Neuronal stem cell (in vitro differentiated cells): ENCODE measurements at regions not wholly inside any gene's neighbourhood (a gene's known extent, or its start where the extent isn't known, plus 50 kb on each side); places are given as distances from the start of the nearest gene placed in this dataset.

ENCODE experiments used
- DNase-seq: peaks from one replicate; pipeline ENCODE4 v3.0.0-alpha.2; 2013; ENCODE audit warnings: low spot score
- H2AFZ ChIP-seq: one replicate; pipeline ENCODE4 v1.6.1; 2013; ENCODE audit warnings: mild to moderate bottlenecking, low read length, inconsistent platforms
- H2AK5ac ChIP-seq: 2 replicates; pipeline ENCODE4 v1.6.1; 2013; ENCODE audit warnings: low read depth, mild to moderate bottlenecking, inconsistent platforms, low read length, moderate library complexity, mixed read lengths
- H2BK120ac ChIP-seq: 2 replicates; pipeline ENCODE4 v1.6.1; 2013; ENCODE audit warnings: low read depth, mild to moderate bottlenecking, inconsistent platforms, low read length, moderate library complexity, mixed read lengths
- H2BK12ac ChIP-seq: one replicate; pipeline ENCODE4 v1.6.1; 2013; ENCODE audit warnings: low read length, inconsistent platforms
- H2BK15ac ChIP-seq: 2 replicates; pipeline ENCODE4 v1.6.1; 2013; ENCODE audit warnings: mild to moderate bottlenecking, low read length, inconsistent platforms, mixed read lengths
- H2BK5ac ChIP-seq: one replicate; pipeline ENCODE4 v1.6.1; 2013; ENCODE audit warnings: inconsistent platforms, mild to moderate bottlenecking, low read length, moderate library complexity
- H3K14ac ChIP-seq: one replicate; pipeline ENCODE4 v1.6.1; 2013; ENCODE audit warnings: low read length, inconsistent platforms
- H3K18ac ChIP-seq: 2 replicates; pipeline ENCODE4 v1.6.1; 2013; ENCODE audit warnings: low read length, inconsistent platforms
- H3K23ac ChIP-seq: 2 replicates; pipeline ENCODE4 v1.6.1; 2013; ENCODE audit warnings: low read depth, mild to moderate bottlenecking, mixed read lengths, low read length, inconsistent platforms; ENCODE audit not compliant: poor library complexity
- H3K27ac ChIP-seq: replicated peaks from 3 replicates; pipeline ENCODE4 v1.5.1; 2013; ENCODE audit warnings: low read length, inconsistent platforms
- H3K27me3 ChIP-seq, 3 experiments: 2 replicates each; pipeline ENCODE4 v1.6.1; 2013; ENCODE audit warnings: low read length in 3 of 3, mild to moderate bottlenecking in 2 of 3, inconsistent platforms in 1 of 3, low read depth in 1 of 3, mixed read lengths in 1 of 3, moderate library complexity in 1 of 3; ENCODE audit not compliant: control insufficient read depth in 3 of 3, insufficient read depth in 3 of 3
- H3K36me3 ChIP-seq, 2 donors: replicated peaks in 1 of 2; 2 replicates each; pipeline ENCODE4 v1.6.1; 2013; ENCODE audit warnings: low read length in 2 of 2; ENCODE audit not compliant: control insufficient read depth in 2 of 2, insufficient read depth in 2 of 2
- H3K4ac ChIP-seq: 2 replicates; pipeline ENCODE4 v1.6.1; 2013; ENCODE audit warnings: inconsistent platforms, mild to moderate bottlenecking, low read length, moderate library complexity
- H3K4me1 ChIP-seq, 2 donors: 1 replicate in 1 of 2; 2 replicates in 1 of 2; pipeline ENCODE4 v1.6.1; 2013; ENCODE audit warnings: low read length in 2 of 2, low read depth in 1 of 2; ENCODE audit not compliant: control insufficient read depth in 2 of 2, insufficient read depth in 1 of 2
- H3K4me2 ChIP-seq: one replicate; pipeline ENCODE4 v1.6.1; 2013; ENCODE audit warnings: mild to moderate bottlenecking, low read length, inconsistent platforms; ENCODE audit not compliant: insufficient read depth, poor library complexity, severe bottlenecking
- H3K4me3 ChIP-seq, 2 donors: 2 replicates each; pipeline ENCODE4 v1.5.1; 2013; ENCODE audit warnings: low read length in 2 of 2, mild to moderate bottlenecking in 2 of 2, inconsistent platforms in 1 of 2, moderate library complexity in 1 of 2
- H3K79me1 ChIP-seq: one replicate; pipeline ENCODE4 v1.6.1; 2013; ENCODE audit warnings: low read depth, mild to moderate bottlenecking, inconsistent platforms, low read length, moderate library complexity
- H3K9ac ChIP-seq: one replicate; pipeline ENCODE4 v1.6.1; 2013; ENCODE audit warnings: mild to moderate bottlenecking, low read depth, low read length, inconsistent platforms; ENCODE audit not compliant: poor library complexity
- H3K9me3 ChIP-seq, 2 donors: replicated peaks in 1 of 2; 2 replicates each; pipeline versions ENCODE3 to v1.6.1; 2013; ENCODE audit warnings: low read length in 2 of 2, mild to moderate bottlenecking in 2 of 2, inconsistent platforms in 1 of 2, low read depth in 1 of 2, mixed read lengths in 1 of 2, moderate library complexity in 1 of 2; ENCODE audit not compliant: control insufficient read depth in 2 of 2, insufficient read depth in 1 of 2
- H4K8ac ChIP-seq: one replicate; pipeline ENCODE4 v1.6.1; 2013; ENCODE audit warnings: low read depth, mild to moderate bottlenecking, inconsistent platforms, low read length, moderate library complexity
- H4K91ac ChIP-seq: one replicate; pipeline ENCODE4 v1.6.1; 2013; ENCODE audit warnings: low read length, low read depth, mild to moderate bottlenecking, inconsistent platforms; ENCODE audit not compliant: poor library complexity
- WGBS, 2 donors: extraction: QIAGEN DNeasy Blood & Tissue Kit; methylation state at CpG; one replicate each; pipeline ENCODE4 v1.1.7; 2013; ENCODE audit warnings: missing lambda C conversion rate in 2 of 2, mixed read lengths in 1 of 2; ENCODE audit not compliant: insufficient read length in 2 of 2, insufficient replicate concordance in 1 of 2; ENCODE audit errors: extremely low coverage in 2 of 2; 5-methylcytosine and 5-hydroxymethylcytosine counted together

GRCh38 chr5:110099572-110099971, 409.8 kb downstream of the MAN2A1 start:
- DNase-seq = no peak
- H3K27ac ChIP-seq = no peak overlapping the region
- H3K23ac ChIP-seq = no peak overlapping the region
- no peak overlapping the region for H3K9ac ChIP-seq
- no peak overlapping the region for H2BK120ac ChIP-seq
- H3K4me2 ChIP-seq = no peak overlapping the region
- H3K4me3 ChIP-seq = no peak overlapping the region
- no peak overlapping the region for H4K91ac ChIP-seq
- H3K27me3 ChIP-seq = no peaks in the 10 kb centered on the region
- no peak overlapping the region for H3K4ac ChIP-seq
- peaks cover 0 to 2% of the 10 kb centered on the region in 2 donors for H3K9me3 ChIP-seq
- no peak overlapping the region for H2BK5ac ChIP-seq
- peaks cover 0 to 4% of the 10 kb centered on the region in 2 donors for H3K4me1 ChIP-seq
- H3K18ac ChIP-seq = no peak overlapping the region
- H2BK12ac ChIP-seq = no peak overlapping the region
- H3K14ac ChIP-seq = no peak overlapping the region
- H2AFZ ChIP-seq = no peak overlapping the region
- H3K79me1 ChIP-seq = no peaks in the 10 kb centered on the region
- no peak overlapping the region for H2BK15ac ChIP-seq
- H2AK5ac ChIP-seq = no peak overlapping the region
- H4K8ac ChIP-seq = no peak overlapping the region
- no peaks in the 10 kb centered on the region for H3K36me3 ChIP-seq

GRCh38 chr5:110103081-110103480, 413.4 kb downstream of the MAN2A1 start:
- Histone ChIP-seq H3K14ac (no peak overlapping the region), H3K4me2 (no peak overlapping the region), H3K9ac (no peak overlapping the region), H4K91ac (no peak overlapping the region), H3K4ac (no peak overlapping the region), H2BK15ac (no peak overlapping the region), H4K8ac (no peak overlapping the region), H2AK5ac (no peak overlapping the region), H2AFZ (no peak overlapping the region), H3K23ac (no peak overlapping the region), H3K27ac (no peak overlapping the region), H3K18ac (no peak overlapping the region), H2BK12ac (no peak overlapping the region), H3K9me3 (no peaks in the 10 kb centered on the region), H3K4me1 (peaks cover 0 to 6% of the 10 kb centered on the region in 2 donors), H3K36me3 (no peaks in the 10 kb centered on the region), H3K79me1 (no peaks in the 10 kb centered on the region), H2BK5ac (no peak overlapping the region), H3K4me3 (no peak overlapping the region), H3K27me3 (no peaks in the 10 kb centered on the region), H2BK120ac (no peak overlapping the region)
- DNase-seq = no peak
- no CpG with 5 or more reads among the region's 1 CpG for WGBS, 2 donors

- no peaks in the 10 kb centered on the region for H3K79me1 ChIP-seq
- no CpG with 5 or more reads among the region's 13 CpGs for WGBS, 2 donors
Observed at GRCh38 chr5:110104060-110104725, 414.5 kb downstream of the MAN2A1 start.

GRCh38 chr5:110104726-110105669, 415.3 kb downstream of the MAN2A1 start:
- no peak overlapping the region for H3K27ac ChIP-seq
- H2AK5ac ChIP-seq = no peak overlapping the region
- H3K9me3 ChIP-seq = no peaks in the 10 kb centered on the region
- no peaks in the 10 kb centered on the region for H3K36me3 ChIP-seq
- H2AFZ ChIP-seq = peak overlapping the region; percentile 12
- H3K4ac ChIP-seq = no peak overlapping the region
- no peak overlapping the region for H2BK120ac ChIP-seq
- H3K27me3 ChIP-seq = no peaks in the 10 kb centered on the region
- H3K9ac ChIP-seq = no peak overlapping the region
- no CpG with 5 or more reads among the region's 4 CpGs for WGBS, 2 donors
- DNase-seq = no peak
- no peak overlapping the region for H4K8ac ChIP-seq
- H3K4me3 ChIP-seq = no peak overlapping the region
- H3K79me1 ChIP-seq = no peaks in the 10 kb centered on the region
- no peak overlapping the region for H3K4me2 ChIP-seq
- H3K23ac ChIP-seq = no peak overlapping the region
- H3K14ac ChIP-seq = no peak overlapping the region
- H4K91ac ChIP-seq = no peak overlapping the region
- no peak overlapping the region for H3K18ac ChIP-seq
- H2BK12ac ChIP-seq = no peak overlapping the region
- peaks cover 0 to 7% of the 10 kb centered on the region in 2 donors for H3K4me1 ChIP-seq
- no peak overlapping the region for H2BK5ac ChIP-seq
- no peak overlapping the region for H2BK15ac ChIP-seq

More at GRCh38 chr5:110104060-110104725, 414.5 kb downstream of the MAN2A1 start:
- Histone ChIP-seq H2BK120ac (no peak overlapping the region), H2BK5ac (no peak overlapping the region), H3K9ac (no peak overlapping the region), H2AFZ (peak overlapping the region; percentile 52), H4K8ac (no peak overlapping the region), H3K4me2 (no peak overlapping the region), H2BK15ac (no peak overlapping the region), H4K91ac (no peak overlapping the region), H3K36me3 (no peaks in the 10 kb centered on the region), H3K14ac (no peak overlapping the region), H3K18ac (peak overlapping the region; percentile 60), H2BK12ac (no peak overlapping the region), H2AK5ac (no peak overlapping the region), H3K4me3 (no peak overlapping the region), H3K4me1 (peaks cover 0 to 6% of the 10 kb centered on the region in 2 donors), H3K9me3 (no peaks in the 10 kb centered on the region), H3K4ac (no peak overlapping the region), H3K23ac (no peak overlapping the region), H3K27ac (no peak overlapping the region), H3K27me3 (no peaks in the 10 kb centered on the region)
- no peak for DNase-seq
